ENCODE measurements at regions not wholly inside any gene's neighbourhood (a gene's known extent, or its start where the extent isn't known, plus 50 kb on each side); places are given as distances from the start of the nearest gene placed in this dataset.

GRCh38 chr19:30897553-30897952 is 451.7 kb downstream of the TSHZ3 start:
- TF ChIP-seq CTCF (IDR thresholded peaks at IDR 0.05) (no peak), POLR2A (IDR thresholded peaks at IDR 0.05) (no peak), EP300 (IDR thresholded peaks at IDR 0.05) (no peak), POLR2AphosphoS5 (IDR thresholded peaks at IDR 0.05) (no peak)

Measured in gastroesophageal sphincter (tissue), 3 donors.